GM19463 (cell line): ENCODE measurements at regions not wholly inside any gene's neighbourhood (a gene's known extent, or its start where the extent isn't known, plus 50 kb on each side); places are given as distances from the start of the nearest gene placed in this dataset.
A peak's percentile ranks its signal among the peaks of the same experiment; 100 is the strongest.

Experiments
- ATAC-seq: cut with Tn5 transposase; IDR thresholded peaks from one replicate; pipeline ENCODE4 v1.9.1; 2021; ENCODE audit warnings: mild to moderate bottlenecking, moderate library complexity; ENCODE audit not compliant: unreplicated experiment

DNA sequence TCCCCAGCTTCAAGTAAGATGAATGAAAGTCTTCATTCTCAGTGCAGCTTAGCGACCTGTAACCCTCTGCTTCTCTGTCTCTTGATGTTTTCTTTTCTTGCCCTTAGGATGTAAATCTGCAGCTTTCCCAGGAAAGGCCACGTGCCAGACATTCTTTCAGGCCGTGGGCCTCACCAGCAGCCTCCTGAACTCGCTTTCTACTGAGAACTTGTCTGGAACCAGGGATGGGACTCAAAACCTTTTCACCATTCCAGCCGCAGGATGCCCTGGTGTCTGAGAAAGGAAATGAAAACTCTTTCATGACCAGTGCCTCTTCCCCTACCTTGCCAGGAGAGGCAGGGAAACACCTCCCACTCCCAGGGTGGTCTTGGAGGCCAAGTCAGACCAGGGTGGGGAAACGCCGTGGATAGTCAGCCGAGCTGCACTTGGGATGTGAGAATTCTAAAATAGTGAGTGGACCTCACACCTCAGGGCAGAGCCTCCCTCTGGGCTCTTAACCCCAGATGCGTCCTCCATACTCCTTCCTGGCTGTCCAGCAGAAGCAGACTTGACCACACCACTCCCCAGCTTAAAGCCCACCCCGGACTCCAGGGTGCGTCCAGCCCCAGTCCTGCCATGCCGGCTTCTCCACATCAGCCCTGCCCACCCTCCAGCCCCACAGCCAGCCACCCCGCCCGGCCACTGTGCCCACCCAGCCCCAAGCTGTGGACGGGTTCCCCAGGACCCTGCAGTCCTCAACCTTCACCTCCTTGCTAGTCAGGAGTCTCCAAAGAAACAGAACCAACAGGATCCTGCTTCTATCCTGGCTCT lies 115.5 kb downstream of the TWIST2 start:
- no peak for ATAC-seq

DNA sequence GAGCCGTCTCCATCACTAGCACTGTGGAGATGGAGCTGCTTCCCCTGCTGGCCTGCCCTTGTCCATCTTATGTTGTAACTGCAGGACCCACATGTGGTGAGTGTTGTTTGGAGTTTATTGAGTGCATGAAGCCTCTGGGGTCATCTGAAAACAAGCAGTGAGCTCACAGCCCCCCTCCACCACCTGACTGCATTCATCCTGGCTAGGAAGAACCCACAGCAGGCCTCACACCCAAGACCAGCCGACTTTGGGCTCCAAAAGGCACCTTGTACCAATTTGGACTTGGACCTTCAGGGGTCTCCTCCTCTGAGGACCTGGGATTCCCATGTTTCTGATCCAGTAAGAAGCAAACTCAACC lies 116.1 kb downstream of the TWIST2 start:
- no peak for ATAC-seq

DNA sequence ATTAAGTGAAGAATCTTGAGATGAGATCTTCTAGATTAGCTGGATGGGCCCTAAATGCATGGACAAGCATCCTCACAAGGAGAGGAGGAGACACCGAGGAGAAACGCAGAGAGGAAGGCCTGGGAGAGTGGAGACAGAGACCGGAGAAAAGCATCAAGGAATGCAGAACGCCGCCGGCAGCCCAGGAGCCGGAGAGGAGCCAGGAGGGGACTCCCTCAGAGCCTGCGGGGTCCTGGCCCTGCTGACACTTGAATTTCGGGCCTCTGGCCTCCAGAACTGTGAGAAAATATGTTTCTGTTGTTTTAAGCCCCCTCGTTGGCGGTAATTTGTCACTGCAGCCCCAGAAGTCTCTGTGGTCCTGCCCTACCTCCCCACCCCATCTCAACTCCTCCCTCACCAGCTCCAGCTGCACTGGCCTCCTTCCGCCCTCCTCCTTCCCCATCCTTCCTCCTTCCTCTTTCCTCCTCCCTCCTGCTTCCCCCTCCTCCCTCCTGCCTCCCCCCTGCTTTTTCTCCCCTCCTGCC lies 116.7 kb downstream of the TWIST2 start:
- no peak for ATAC-seq

DNA sequence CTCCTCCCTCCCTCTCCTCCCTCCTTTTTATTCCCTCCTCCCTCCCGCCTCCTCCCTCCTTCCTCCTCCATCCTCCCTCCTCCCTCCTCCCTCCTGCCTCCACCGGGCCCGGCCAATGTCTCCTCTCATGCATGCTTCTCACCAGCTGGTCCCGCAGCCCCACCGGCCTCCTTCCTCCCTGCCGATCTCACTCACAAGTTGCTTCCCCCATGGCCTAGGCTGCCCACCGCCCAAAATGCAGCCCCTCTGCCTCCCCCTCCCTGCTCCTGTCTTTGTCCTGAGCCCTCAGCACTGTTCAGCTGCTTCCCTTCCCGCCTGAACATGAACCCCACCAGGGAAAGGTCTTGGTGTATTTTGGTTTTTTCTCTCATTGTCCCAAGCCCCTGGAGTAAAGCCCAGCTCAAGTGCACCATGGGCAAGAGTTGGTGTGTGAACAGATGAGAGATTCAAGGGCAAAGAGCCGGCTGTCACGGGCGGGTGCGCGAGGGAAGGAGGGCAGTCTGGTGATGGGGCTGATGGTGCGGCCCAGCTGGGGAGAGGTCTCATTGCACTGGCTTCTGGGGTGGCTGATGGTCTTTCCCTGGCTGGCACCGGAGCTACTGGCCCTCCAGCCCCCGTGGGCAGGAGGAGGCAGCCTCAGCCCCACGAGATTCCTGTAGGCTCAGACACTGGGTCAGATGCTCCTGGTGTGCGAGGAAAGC lies 117.6 kb downstream of the TWIST2 start:
- ATAC-seq, result no peak

DNA sequence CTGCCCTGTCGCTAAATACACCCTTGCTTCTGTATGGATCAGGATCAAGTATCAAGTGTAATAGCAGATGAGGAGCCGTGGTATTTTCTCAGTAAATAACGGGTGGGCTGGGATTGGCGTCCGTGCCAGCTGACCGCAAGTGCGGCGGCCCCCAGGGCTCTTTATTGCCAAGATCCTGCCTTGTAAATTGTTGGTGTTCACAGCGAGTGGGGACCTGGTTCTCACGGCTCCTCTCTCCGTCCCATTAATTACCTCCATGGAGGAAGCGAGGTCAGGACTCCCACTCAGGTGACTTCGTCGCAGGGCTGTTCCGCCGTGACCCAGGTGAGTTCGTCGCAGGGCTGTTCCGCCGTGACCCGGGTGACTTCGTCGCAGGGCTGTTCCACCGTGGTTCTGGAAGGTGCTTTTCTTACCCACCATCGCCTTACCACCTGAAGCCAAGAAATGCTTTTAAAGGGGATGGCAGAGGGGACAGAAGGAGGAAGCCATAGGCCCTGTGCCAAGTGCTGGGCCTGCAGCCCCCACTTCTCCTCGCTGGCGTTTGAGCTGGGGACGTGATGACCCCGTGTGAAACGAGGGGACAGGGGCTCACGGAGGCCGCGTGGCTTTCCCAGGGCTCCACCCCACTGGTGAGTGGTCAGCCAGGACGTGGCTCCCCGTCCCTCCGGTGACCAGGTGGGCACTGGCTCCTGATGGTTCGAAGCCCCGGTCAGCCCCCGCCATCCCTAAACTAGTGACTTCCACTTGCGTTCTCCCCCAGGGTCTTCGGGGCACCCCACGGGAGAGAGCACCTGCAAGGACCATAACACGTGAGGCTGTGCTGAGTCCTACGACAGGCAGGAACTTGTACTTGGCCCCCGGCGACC lies 118.4 kb downstream of the TWIST2 start:
- ATAC-seq, result no peak

DNA sequence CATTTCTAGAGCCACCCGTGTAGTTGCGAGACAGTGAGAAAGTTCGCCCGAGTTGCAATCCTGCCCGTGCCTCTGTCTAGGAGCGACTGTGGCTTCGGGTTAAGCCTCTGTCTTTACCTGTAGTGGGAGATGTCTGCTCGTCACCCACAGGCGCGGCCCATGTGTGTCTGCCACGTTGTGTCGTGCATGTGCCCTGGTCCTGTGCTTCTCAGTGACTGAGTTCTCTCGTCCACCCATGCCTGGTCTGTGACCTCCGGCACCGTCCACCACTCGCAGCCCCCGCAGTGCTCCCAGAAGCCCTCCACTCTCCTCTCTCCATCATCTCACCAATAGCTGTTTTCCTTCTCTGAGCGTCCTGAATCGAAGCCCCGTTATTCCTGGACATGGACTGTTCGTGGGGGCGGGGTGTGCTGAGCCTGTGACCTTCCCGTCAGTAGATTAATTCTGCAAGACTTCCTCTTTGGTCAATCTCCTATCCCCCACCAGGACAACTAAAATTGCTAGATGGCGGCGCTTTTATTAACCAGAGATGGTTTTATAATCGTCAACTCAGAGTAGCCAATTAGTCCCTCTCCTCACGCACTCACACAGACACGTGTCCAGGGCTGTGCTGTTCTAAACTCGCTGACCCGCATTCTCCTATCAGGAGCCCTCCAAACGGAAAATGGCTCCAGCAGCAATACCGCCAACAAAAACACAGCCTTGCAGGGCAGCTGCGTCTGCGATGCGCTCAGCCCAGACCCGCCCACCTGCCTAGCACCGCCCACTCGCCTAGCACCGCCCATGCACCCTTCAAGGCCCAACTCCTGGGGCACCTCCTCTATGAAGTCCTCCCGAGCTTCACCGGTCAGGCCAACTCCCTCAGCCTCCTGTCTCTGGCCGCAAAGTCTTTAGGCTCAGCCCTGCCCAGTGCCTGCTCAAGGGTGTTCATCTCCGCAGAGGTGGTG lies 119.4 kb downstream of the TWIST2 start:
- ATAC-seq, result no peak

DNA sequence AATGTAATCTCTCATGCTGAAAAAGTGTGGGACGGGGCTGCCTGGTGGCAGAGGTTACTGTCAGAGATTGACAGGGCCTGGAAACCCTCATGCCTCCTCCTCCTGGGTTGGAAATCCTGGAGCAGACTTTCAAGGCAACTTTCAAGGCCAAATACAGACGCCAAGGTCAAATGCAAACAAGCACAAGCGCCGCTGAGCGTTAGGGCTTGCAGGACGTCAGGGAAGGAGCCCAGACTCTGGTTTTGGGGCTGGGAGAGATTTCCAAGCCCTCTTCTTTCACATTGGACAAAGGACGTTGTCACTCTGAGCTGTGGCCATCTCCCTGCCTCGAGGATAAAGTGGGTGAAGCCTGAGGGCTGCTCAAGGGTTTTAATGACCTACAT lies 120.1 kb downstream of the TWIST2 start:
- ATAC-seq, result no peak

DNA sequence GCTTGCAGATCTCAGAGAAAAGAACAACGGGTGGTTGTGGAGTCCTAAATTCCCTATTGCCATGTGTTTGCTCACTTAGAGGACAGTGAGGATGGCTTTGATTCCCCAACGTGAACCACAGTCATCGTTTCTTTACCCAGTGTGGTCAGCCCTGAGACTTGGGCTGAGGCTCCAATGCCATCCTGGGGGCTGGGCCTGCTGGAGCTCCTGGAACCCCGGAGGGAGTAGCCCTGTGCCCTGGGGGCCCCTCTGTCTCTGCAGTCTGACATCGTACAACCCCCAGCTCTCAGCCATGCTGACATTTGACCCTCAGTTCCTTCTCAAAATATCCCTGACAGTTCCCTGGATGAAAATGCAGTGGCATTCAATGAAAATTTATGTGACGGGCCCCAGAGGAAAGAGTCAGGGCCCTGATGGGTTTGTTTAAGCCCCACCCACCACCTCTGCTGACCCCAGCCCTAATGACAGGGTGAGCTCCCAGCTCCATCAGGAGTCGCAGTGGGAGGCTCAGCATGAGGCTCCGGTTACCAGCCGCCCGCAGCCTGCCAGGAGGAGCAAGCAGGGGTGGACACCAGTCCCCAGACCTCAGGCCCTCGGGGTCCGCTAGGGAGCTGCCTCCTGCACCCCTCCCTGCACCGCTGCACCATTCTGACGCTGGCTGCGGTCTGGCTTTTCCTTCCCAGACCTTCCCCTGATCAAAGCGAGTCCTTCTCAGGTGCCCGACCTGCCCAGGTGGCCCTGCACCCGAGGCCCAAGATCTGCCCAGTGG lies 120.9 kb downstream of the TWIST2 start:
- no peak for ATAC-seq

DNA sequence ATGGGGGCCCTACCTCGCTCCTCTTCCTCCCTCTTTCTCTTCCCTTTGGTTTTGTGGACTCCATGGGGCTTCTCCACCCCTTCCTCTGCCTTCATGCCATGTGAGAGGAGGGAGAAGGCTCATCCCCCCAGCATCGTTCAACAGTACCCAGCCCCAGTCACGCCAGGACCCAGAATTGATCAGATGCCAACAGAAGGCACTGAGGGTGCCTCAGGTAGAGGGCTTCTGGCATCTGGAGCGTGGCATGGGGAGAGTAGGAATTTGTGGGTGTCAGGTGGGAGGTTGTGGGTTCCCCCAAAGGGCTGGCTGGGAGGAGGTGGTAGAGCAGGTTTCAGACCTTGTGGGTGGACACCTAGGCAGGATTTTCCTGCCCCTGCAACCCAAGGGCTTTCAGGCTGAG lies 122.0 kb downstream of the TWIST2 start:
- ATAC-seq, result no peak

DNA sequence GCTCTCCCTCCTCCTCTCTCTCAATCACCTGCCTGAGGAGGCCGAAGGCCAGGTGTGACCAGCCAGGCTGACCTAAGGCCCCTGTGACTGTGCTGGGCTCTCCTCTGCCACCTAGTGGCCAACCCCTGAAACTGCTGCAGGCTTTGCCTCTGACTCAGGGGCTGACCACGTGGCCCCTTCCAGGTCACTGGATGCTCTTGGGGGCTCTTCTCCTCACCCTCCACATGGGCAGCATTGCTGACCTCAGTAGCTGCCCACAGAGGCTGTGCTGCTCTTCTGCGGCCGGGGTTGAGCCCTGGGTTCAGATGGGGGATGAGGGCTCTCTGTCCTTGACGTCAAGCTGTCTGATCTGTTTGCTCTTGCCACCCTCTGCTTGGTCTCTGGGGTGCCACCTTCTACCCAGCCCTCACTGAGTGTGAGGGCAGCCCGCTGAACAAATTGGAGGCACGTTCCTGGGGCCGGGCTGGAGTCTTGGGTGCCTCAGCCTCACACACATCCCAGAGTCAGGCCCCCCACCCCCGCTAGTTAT lies 122.7 kb downstream of the TWIST2 start:
- peak; percentile 58 for ATAC-seq

DNA sequence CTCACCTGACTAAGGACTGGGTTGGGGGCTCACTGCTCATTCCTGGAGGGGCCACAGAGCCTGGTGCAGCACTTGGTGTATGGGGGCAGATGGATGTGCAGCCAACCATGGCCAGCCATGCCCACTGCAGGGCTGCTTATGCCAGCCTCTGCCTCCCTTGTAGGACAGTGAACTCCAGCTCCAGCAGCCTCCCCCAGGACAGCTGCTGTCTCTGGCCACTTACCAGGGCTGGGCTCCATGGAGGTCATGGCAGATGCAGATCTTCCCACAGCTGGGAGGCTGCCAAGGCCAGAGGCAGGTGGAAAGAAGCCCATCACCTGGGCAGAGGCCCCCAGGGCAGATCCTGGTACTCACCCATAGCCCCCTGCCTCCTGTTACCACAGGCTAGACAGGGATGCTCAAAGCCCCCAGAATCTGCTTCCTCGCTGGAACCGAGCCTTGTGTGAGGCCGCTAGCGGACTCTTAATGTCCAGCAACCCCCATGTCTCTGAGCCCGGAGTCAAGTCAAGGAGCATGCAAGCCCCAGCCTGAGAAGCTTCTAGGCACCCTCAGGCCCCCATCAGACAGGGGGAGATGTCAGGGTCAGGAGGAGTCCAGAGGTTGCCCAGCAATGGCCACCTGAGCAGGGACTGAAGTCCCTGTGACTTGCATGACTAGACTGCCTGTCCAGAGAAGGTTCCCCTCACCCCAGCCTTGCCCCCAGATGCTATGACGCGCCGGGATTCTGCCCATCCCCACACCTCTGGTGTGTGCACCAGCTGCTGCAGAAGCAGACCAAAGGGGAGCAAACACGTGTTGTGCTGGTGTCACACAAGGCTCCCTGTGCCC lies 123.6 kb downstream of the TWIST2 start:
- ATAC-seq, result no peak

DNA sequence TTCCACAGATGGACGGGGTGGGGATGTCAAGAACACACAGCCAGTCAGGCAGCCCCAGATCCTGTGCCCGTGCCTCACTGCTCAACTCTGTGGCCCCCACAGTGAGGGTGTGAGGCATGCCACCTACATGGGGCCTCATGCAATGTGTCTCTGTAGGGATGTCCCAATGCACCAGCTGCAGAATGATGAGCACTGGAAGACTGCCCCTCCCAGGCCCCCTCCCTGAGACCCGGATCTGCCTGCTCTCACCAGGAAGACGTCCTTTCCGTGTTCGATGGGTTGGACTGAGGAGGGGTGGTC lies 124.2 kb downstream of the TWIST2 start:
- no peak for ATAC-seq

DNA sequence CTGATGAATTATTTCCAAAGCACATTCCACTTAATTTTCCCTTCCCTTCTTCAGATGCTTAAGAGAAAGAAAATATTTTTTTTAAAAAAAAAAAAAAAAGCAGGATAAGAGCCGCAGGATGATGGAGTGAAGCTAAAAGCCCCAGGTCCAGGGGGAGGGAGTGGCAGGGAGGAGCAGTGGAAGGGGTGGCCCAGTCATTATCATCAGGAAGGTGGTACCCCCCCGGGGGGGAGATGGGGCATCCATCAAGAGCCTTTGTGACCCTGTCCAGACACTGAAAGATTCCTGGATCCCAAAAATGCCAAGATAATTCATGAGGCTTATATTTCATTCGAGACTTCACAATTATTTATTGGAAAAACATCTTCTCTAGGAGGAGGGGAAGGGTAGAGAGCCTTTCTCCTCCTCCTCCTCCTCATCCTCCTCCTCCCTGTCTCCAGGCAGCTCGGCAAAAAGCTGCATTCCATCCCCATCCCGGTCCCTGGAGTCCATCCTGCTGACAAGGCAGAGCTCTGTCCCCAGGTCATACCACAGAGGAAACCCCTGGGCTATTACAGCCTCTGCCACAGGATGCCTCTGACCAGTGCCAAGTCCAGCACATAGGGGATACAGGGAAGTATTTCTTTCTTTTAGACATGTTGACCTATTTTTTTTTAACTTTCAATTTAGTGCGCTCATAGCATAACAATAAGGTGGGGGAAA lies 125.3 kb downstream of the TWIST2 start:
- ATAC-seq, result no peak

DNA sequence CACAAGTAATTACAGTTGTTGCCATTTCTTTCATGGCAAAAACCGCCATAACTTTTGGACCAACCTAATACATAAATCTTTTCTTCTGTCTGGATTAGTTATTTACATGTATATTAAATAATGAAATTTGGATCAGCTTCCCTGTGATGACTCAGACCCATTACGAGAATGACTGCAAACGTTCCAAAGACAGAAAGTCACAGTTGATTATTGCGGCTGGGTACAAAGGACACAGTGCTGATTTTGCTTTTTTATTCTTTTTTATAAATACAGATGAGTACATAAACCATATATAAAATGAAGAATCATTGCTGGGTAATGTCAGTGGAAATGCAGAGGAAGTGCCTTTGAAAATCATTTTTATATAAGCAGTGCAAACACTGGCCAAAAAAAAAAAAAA lies 126.2 kb downstream of the TWIST2 start:
- no peak for ATAC-seq

DNA sequence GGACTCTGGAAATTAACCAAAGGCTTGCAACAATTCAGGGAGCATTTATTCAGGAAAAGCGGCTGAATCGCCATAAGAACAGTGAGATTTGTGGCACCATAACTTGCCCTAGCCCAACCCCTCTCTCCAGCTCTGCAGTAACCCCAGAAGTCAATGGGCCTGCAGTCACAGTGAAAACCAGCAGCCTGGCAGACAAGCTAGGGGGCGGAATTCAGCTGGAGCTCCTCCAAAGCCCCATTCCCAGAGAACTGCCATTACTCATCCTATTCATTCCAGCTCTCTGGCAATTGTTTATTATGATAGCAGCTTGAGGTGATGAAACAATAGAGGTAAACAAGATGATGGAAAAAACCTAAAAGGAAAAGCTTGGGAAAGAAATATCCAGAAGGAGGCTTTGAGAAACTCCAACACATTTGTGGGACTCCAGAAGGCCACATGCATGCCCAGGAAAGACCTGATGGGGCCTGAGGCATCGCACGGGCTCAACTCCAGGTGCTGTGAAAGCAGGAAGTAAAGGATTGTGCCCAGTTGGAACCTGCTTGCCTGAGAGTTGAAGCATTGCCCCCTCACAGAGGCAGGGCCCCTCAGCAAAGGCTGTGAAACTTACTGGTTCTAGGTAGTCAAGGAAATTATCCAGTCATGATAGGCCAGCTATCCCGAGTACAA lies 126.7 kb downstream of the TWIST2 start:
- ATAC-seq, result no peak

DNA sequence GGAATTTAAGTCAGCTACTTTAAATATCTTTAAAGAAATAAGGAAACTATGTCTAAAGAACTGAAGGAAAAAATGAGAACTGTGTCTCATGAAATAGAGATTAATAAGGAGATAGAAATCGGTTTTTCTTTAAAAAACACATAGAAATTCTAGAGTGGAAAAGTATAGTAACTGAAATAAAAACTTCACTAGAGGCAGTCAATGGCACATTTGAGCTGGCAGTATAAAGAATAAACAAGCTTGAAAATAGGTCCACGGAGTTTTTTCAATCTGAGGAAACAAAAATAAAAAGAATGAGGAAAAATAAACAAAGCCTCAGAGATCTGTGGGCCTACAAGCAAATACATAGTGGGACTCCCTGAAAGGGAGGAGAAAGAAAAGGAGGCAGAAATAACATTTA lies 127.5 kb downstream of the TWIST2 start:
- no peak for ATAC-seq

DNA sequence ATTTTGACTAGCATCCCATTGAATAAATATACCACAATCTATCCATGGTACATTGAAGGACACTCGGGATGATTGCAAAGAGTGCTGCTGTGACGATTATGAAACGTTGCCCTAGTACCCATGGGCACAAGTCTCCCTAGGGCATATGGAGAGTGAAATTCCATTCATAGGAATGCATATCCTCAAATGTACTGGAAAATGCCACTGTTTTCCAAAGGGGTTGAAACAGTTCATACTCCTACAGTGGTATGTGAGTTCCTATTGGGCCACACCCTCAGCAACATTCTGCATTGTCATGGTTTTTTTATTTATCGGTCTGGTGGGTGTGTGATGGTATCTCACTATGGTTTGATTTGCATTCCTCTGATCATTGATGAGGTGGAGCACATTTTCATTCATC lies 130.6 kb downstream of the TWIST2 start:
- no peak for ATAC-seq

DNA sequence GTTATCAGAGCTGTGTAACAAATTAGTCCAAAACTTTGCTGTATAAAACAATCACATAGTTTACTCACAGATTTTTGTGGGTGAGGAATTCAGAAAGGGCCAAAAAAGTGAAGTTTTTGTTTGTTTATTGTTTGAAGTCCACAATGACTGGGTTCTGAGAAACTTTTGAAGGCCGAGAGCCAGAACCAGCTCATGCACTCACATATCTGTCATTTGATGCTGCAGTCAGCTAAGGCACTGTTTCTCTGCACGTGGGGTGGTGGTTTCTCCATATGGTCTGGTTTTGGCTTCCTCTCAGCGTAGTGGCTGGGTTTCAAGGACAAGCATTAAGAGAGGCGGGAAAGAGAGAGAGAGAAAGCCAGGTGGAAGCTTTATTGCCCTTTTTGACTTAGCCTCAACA lies 131.8 kb downstream of the TWIST2 start:
- ATAC-seq, result no peak
